ENCODE measurements at regions not wholly inside any gene's neighbourhood (a gene's known extent, or its start where the extent isn't known, plus 50 kb on each side); places are given as distances from the start of the nearest gene placed in this dataset.
"Not testable (repeated sequence)": the region's sequence is repeated elsewhere in the genome, so short reads cannot be mapped to it uniquely, and the experiment has no call there.

DNA sequence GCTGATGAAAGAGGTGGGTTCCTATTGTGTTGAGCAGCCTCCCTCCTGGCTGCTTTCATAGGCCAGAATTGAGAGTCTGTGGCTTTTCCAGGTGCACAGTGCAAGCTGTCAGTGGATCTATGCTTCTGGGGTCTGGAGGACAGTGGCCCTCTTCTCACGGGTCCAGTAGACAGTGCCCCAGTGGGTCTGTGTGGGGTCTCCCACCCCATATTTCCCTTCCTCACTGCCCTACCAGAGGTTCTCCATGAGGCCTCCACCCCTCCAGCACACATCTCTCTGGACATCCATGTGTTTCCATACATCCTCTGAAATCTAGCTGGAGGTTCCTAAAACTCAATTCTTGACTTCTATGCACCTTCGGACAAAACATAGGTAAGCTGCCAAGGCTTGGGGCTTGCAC is 201.2 kb downstream of the FAM43A start:
- CTCF ChIA-PET: no interaction called here
- 90% methylated on average over 2 of the region's 2 CpGs for WGBS (ENCODE audit: missing lambda C conversion rate)
- FAIRE-seq: no peak
- Histone ChIP-seq H3K9me3 (peaks cover 4% of the 10 kb centered on the region; the same call in 1 of the 3 replicates), H3K4me3 (no peak overlapping the region), H3K27ac (no peak overlapping the region), H3K4me1 (no peaks in the 10 kb centered on the region), H3K4me2 (no peak overlapping the region)
- TF ChIP-seq TFCP2L1 (CRISPR knock-in tag; IDR thresholded peaks at IDR 0.05): no peak
- no peak for TF ChIP-seq SMC3 (IDR thresholded peaks at IDR 0.05)
- no peak for TF ChIP-seq ESRRA (IDR thresholded peaks at IDR 0.05; ENCODE audit: borderline replicate concordance, low read length)
- DNase-seq (ENCODE audit: low read depth in 1 of 2, low spot score in 1 of 2): no peak
- POLR2A ChIA-PET: no interaction called here
- ATAC-seq: no peak

DNA sequence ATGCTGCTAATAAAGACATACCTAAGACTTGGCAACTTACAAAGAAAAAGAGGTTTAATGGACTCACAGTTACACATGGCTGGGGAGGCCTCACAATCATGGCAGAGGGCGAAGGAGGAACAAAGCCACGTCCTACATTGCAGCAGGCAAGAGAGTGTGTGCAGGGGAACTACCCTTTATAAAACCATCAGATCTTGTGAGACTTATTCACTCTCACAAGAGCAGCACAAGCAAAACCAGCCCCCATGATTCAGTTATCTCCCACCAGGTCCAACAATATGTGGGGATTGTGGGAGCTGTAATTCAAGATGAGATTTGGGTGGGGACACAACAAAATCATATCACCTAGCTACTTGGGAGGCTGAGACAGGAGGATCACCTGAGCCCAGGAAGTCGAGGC is 202.4 kb downstream of the FAM43A start:
- H3K4me2 ChIP-seq; POLR2A ChIA-PET; H3K9me3 ChIP-seq; FAIRE-seq; H3K27ac ChIP-seq; H3K4me1 ChIP-seq; DNase-seq (ENCODE audit: low read depth in 1 of 2, low spot score in 1 of 2); H3K4me3 ChIP-seq; CTCF ChIA-PET; ATAC-seq: not testable (repeated sequence)
- 43% methylated on average over 3 of the region's 3 CpGs for WGBS (ENCODE audit: missing lambda C conversion rate)

DNA sequence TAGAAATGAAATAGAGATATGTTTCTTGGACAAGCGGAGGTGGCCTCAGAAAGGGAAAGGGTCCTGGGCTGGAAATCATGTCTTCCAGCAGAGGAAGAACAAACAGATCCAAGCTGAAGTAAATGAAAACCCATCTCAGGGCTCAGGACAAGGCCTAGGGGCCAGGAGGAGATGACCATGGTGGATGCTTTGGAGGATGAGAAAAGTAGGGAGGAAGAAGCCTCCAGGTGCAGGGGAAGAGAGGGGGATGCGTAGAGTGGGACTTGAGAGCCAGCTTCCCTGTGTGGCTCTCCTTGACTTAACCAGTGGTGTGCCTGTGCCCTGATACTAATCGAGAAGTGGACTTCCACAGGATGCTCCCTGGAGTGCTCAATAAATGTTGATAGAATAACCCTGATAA is 203.2 kb downstream of the FAM43A start:
- ATAC-seq: no peak
- Histone ChIP-seq H3K9me3 (peaks cover 4% of the 10 kb centered on the region; the same call in 1 of the 3 replicates), H3K4me3 (no peak overlapping the region), H3K4me1 (no peaks in the 10 kb centered on the region), H3K27ac (no peak overlapping the region), H3K4me2 (no peak overlapping the region)
- TF ChIP-seq HOXB5 (CRISPR knock-in tag; IDR thresholded peaks at IDR 0.05): no peak
- no peak for TF ChIP-seq PHF8 (IDR thresholded peaks at IDR 0.05; ENCODE audit: borderline replicate concordance, low read depth)
- no peak for TF ChIP-seq ESRRA (IDR thresholded peaks at IDR 0.05; ENCODE audit: borderline replicate concordance, low read length)
- TF ChIP-seq, protein P1, sequence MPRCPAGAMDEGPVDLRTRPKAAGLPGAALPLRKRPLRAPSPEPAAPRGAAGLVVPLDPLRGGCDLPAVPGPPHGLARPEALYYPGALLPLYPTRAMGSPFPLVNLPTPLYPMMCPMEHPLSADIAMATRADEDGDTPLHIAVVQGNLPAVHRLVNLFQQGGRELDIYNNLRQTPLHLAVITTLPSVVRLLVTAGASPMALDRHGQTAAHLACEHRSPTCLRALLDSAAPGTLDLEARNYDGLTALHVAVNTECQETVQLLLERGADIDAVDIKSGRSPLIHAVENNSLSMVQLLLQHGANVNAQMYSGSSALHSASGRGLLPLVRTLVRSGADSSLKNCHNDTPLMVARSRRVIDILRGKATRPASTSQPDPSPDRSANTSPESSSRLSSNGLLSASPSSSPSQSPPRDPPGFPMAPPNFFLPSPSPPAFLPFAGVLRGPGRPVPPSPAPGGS (IDR thresholded peaks at IDR 0.05): no peak
- TF ChIP-seq, protein P2, sequence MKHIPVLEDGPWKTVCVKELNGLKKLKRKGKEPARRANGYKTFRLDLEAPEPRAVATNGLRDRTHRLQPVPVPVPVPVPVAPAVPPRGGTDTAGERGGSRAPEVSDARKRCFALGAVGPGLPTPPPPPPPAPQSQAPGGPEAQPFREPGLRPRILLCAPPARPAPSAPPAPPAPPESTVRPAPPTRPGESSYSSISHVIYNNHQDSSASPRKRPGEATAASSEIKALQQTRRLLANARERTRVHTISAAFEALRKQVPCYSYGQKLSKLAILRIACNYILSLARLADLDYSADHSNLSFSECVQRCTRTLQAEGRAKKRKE (CRISPR knock-in tag; IDR thresholded peaks at IDR 0.05; ENCODE audit: low read depth): no peak
- ChIA-PET CTCF (no interaction called here), POLR2A (no interaction called here)
- no peak for DNase-seq (ENCODE audit: low read depth in 1 of 2, low spot score in 1 of 2)
- FAIRE-seq: no peak
- 65% methylated on average over 3 of the region's 3 CpGs for WGBS (ENCODE audit: missing lambda C conversion rate)

DNA sequence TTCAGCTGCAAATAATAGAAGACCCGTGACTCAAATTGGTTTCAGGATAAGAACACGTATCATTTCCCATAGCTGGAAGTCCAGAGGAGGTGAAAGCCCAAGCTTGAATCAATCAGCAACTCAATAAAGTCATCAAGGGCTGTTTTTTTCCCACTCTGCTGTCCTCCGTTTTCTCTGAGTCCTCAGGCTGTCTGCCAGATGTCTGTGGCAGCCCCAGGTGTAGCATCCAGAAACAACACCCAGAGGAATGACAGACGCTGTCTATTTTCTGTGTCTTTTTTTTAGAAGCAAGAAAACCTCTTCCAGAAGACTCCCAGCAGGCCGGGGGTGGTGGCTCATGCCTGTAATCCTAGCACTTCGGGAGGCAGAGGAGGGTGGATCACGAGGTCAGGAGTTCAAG is 204.4 kb downstream of the FAM43A start:
- ATAC-seq (no peak), FAIRE-seq (no peak), DNase-seq (ENCODE audit: low read depth in 1 of 2, low spot score in 1 of 2) (no peak)
- ChIA-PET CTCF (interaction anchor here (1.1 kb wide), 1 partner anchor 8 kb away, joined by 3 read pairs; no protein-coding TSS in a partner anchor), POLR2A (no interaction called here)
- Histone ChIP-seq H3K4me1 (no peaks in the 10 kb centered on the region), H3K4me3 (no peak overlapping the region), H3K4me2 (no peak overlapping the region), H3K27ac (no peak overlapping the region), H3K9me3 (peaks cover 6% of the 10 kb centered on the region; the same call in 1 of the 3 replicates)
- TF ChIP-seq CBX8 (IDR thresholded peaks at IDR 0.05) (no peak), NFE2L2 (conservative IDR thresholded peaks at IDR 0.05; ENCODE audit: low read length) (no peak)
- 38% methylated on average over 7 of the region's 7 CpGs for WGBS (ENCODE audit: missing lambda C conversion rate)

DNA sequence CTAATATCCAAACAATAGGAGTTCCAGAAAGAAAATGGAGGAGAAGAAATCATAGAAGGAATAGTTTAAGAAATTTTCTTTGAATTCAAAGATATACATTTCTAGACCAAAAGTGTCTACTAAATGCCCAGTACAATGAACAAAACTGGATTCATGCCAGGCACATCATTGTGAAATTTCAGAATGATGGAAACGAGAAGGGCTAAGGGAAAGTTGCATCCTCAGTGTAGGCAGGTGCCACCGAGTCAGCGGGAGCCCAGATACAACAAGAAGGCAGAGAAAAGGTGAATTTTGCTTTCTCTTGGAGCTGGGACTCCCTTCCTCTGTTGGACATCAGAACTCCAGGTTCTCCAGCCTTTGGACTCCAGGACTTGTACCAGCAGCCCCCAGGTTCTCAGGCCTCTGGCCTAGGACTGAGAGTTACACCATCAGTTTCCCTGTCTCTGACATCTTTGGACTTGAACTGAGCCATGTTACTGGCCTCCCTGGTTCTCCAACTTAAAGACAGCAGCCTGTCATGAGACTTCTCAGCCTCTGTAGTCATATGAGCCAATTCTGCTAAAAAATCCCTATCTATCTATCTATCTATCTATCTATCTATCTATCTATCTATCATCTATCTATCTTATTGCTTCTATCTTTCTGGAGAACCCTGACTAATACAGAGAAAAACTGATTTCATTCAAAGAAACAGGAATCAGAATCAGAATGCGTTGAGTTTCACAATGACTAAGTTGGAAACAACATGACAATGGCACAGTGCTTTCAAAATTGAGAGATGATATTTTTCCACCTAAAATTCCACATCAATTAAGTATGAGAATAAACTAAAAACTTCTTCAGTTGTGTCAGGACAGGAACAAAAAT is 207.7 kb downstream of the FAM43A start:
- Histone ChIP-seq H3K4me2 (no peak overlapping the region), H3K9me3 (peaks cover 6% of the 10 kb centered on the region; the same call in 1 of the 3 replicates), H3K27ac (no peak overlapping the region), H3K4me3 (no peak overlapping the region), H3K4me1 (no peaks in the 10 kb centered on the region)
- WGBS (ENCODE audit: missing lambda C conversion rate): 36% methylated on average over 4 of the region's 4 CpGs
- ATAC-seq (no peak), FAIRE-seq (no peak), DNase-seq (ENCODE audit: low read depth in 1 of 2, low spot score in 1 of 2) (no peak)
- ChIA-PET POLR2A (no interaction called here), CTCF (no interaction called here)
- TF ChIP-seq FOXS1 (CRISPR knock-in tag; IDR thresholded peaks at IDR 0.05): no peak
- TF ChIP-seq, protein P2 (CRISPR knock-in tag; IDR thresholded peaks at IDR 0.05; ENCODE audit: low read depth): no peak
- no peak for TF ChIP-seq HOXB5 (CRISPR knock-in tag; IDR thresholded peaks at IDR 0.05)
- no peak for TF ChIP-seq HEYL (CRISPR knock-in tag; IDR thresholded peaks at IDR 0.05)
- no peak for TF ChIP-seq CHD4 (IDR thresholded peaks at IDR 0.05; ENCODE audit: borderline replicate concordance)
- TF ChIP-seq, protein P3, sequence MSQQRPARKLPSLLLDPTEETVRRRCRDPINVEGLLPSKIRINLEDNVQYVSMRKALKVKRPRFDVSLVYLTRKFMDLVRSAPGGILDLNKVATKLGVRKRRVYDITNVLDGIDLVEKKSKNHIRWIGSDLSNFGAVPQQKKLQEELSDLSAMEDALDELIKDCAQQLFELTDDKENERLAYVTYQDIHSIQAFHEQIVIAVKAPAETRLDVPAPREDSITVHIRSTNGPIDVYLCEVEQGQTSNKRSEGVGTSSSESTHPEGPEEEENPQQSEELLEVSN (IDR thresholded peaks at IDR 0.05; ENCODE audit: borderline replicate concordance, low read depth): no peak
- no peak for TF ChIP-seq RCOR1 (IDR thresholded peaks at IDR 0.05; ENCODE audit: low read depth, low read length)
- no peak for TF ChIP-seq MAZ (IDR thresholded peaks at IDR 0.05; ENCODE audit: borderline replicate concordance, low read depth, low read length)
- no peak for TF ChIP-seq RNF2 (IDR thresholded peaks at IDR 0.05; ENCODE audit: borderline replicate concordance, low read depth)
- no peak for TF ChIP-seq FOSB (CRISPR knock-in tag; IDR thresholded peaks at IDR 0.05)
- no peak for TF ChIP-seq KDM1A (IDR thresholded peaks at IDR 0.05; ENCODE audit: low read depth)
- TF ChIP-seq ZNF302 (CRISPR knock-in tag; IDR thresholded peaks at IDR 0.05): no peak
- TF ChIP-seq, protein P4, sequence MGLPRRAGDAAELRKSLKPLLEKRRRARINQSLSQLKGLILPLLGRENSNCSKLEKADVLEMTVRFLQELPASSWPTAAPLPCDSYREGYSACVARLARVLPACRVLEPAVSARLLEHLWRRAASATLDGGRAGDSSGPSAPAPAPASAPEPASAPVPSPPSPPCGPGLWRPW (IDR thresholded peaks at IDR 0.05): no peak
- no peak for TF ChIP-seq PHF8 (IDR thresholded peaks at IDR 0.05; ENCODE audit: borderline replicate concordance, low read depth)
- no peak for TF ChIP-seq ESRRA (IDR thresholded peaks at IDR 0.05; ENCODE audit: borderline replicate concordance, low read length)

Measured in A549 (cell line).